GM19035 (cell line): ENCODE measurements at regions not wholly inside any gene's neighbourhood (a gene's known extent, or its start where the extent isn't known, plus 50 kb on each side); places are given as distances from the start of the nearest gene placed in this dataset.

Source experiments
- ATAC-seq: cut with Tn5 transposase; IDR thresholded peaks from one replicate; pipeline ENCODE4 v1.9.1; 2021; ENCODE audit not compliant: unreplicated experiment

GRCh38 chr1:4411862-4412261 lies 242.5 kb upstream of the AJAP1 start:
- ATAC-seq: no peak

GRCh38 chr1:4415476-4415875 lies 238.9 kb upstream of the AJAP1 start:
- ATAC-seq: no peak

- ATAC-seq: no peak
Observed at GRCh38 chr1:4416189-4416588, 238.2 kb upstream of the AJAP1 start.

- no peak for ATAC-seq
Observed at GRCh38 chr1:4418021-4418420, 236.4 kb upstream of the AJAP1 start.

- ATAC-seq: no peak
Observed at GRCh38 chr1:4421986-4422385, 232.4 kb upstream of the AJAP1 start.

GRCh38 chr1:4422504-4423289 lies 231.7 kb upstream of the AJAP1 start:
- ATAC-seq: no peak

- ATAC-seq: no peak
Observed at GRCh38 chr1:4424254-4424653, 230.2 kb upstream of the AJAP1 start.

- ATAC-seq: no peak
Observed at GRCh38 chr1:4424766-4425165, 229.6 kb upstream of the AJAP1 start.

- no peak for ATAC-seq
Observed at GRCh38 chr1:4425892-4426291, 228.5 kb upstream of the AJAP1 start.

- no peak for ATAC-seq
Observed at GRCh38 chr1:4428711-4429110, 225.7 kb upstream of the AJAP1 start.

- ATAC-seq: no peak
Observed at GRCh38 chr1:4430406-4431365, 223.7 kb upstream of the AJAP1 start.

GRCh38 chr1:4431491-4431890 lies 222.9 kb upstream of the AJAP1 start:
- ATAC-seq: no peak

- no peak for ATAC-seq
Observed at GRCh38 chr1:4433075-4433474, 221.3 kb upstream of the AJAP1 start.

GRCh38 chr1:4444086-4444485 lies 210.3 kb upstream of the AJAP1 start:
- ATAC-seq: no peak

- no peak for ATAC-seq
Observed at GRCh38 chr1:4447778-4448420, 206.5 kb upstream of the AJAP1 start.

GRCh38 chr1:4449972-4450371 lies 204.4 kb upstream of the AJAP1 start:
- ATAC-seq: no peak

GRCh38 chr1:4452701-4453100 lies 201.7 kb upstream of the AJAP1 start:
- no peak for ATAC-seq

GRCh38 chr1:4460052-4460451 lies 194.4 kb upstream of the AJAP1 start:
- ATAC-seq: no peak

GRCh38 chr1:4460651-4461050 lies 193.8 kb upstream of the AJAP1 start:
- no peak for ATAC-seq

- no peak for ATAC-seq
Observed at GRCh38 chr1:4461726-4462290, 192.6 kb upstream of the AJAP1 start.

- ATAC-seq: no peak
Observed at GRCh38 chr1:4462831-4463484, 191.5 kb upstream of the AJAP1 start.
